ENCODE measurements at regions not wholly inside any gene's neighbourhood (a gene's known extent, or its start where the extent isn't known, plus 50 kb on each side); places are given as distances from the start of the nearest gene placed in this dataset.
A peak's percentile ranks its signal among the peaks of the same experiment; 100 is the strongest.

- Histone ChIP-seq H4K20me1 (replicated peaks; ENCODE audit: control insufficient read depth, insufficient read depth, low read length) (no peaks in the 10 kb centered on the region), H3K4me2 (ENCODE audit: insufficient read depth, low read length) (peak overlapping the region; percentile 46), H3K4me3 (no peak overlapping the region), H2AFZ (ENCODE audit: low read depth, low read length) (peak overlapping the region; percentile 84), H3K4me1 (replicated peaks in 1 of 2; ENCODE audit: control insufficient read depth in 2 of 2, insufficient read depth in 2 of 2, low read length in 2 of 2) (peaks cover 0 to 33% of the 10 kb centered on the region in 2 experiments; a peak in 4 of 5 replicates), H3K9ac (ENCODE audit: insufficient read depth in 1 of 2, low read depth in 2 of 2, low read length in 2 of 2) (peak overlapping the region in 1 of 2 experiments; percentile 17; a peak in 1 of 4 replicates), H3K79me2 (ENCODE audit: control insufficient read depth, insufficient read depth, low read length) (no peaks in the 10 kb centered on the region), H3K27me3 (ENCODE audit: control insufficient read depth in 2 of 2, insufficient read depth in 2 of 2, low read length in 2 of 2) (peaks cover 0 to 7% of the 10 kb centered on the region in 2 experiments; a peak in 1 of 5 replicates), H3K27ac (ENCODE audit: extremely low read depth, low read depth, low read length) (0 out of 3 replicates have a peak overlapping the region, but pooled peaks have one; percentile 17), H3K9me3 (replicated peaks; ENCODE audit: control insufficient read depth, insufficient read depth, low read depth, low read length) (no peaks in the 10 kb centered on the region), H3K9me1 (ENCODE audit: control insufficient read depth, insufficient read depth, low read length) (no peaks in the 10 kb centered on the region), H3K36me3 (ENCODE audit: control insufficient read depth, insufficient read depth, low read length) (no peaks in the 10 kb centered on the region)
- CTCF ChIA-PET (ENCODE audit: low intra/inter-chr PET ratio) = no interaction called here
- ATAC-seq (peak; percentile 71), DNase-seq (ENCODE audit: extremely low read depth in 1 of 4, low spot score in 3 of 4) (peak in 2 of 4 experiments; percentile 13 to 24), FAIRE-seq (peak; percentile 37)
- 16% methylated on average over 21 of the region's 21 CpGs for WGBS (ENCODE audit: insufficient coverage, low coverage, missing lambda C conversion rate)
- POLR2A ChIA-PET = interaction anchor here (0.6 to 1.5 kb wide), 3 partner anchors 29 to 42 kb away, joined by 3 read pairs; no protein-coding TSS in a partner anchor
- no TSS peak for BruUV-seq (replicated peaks)
- in situ Hi-C loops (cut with MboI) (no loop called here), intact Hi-C loops (cut with micrococcal nuclease) (no loop called here)
- TF ChIP-seq PHF20 (IDR thresholded peaks at IDR 0.05; ENCODE audit: partially characterized antibody) (no peak), HDAC6 (IDR thresholded peaks at IDR 0.05; ENCODE audit: low read depth, low read length) (no peak), LARP7 (IDR thresholded peaks at IDR 0.05) (no peak), NFE2 (IDR thresholded peaks at IDR 0.05; ENCODE audit: low read depth) (peak; percentile 76; the same call in 1 of the 2 replicates), ZNF561 (CRISPR knock-in tag; conservative IDR thresholded peaks at IDR 0.05) (no peak), MAFF (IDR thresholded peaks at IDR 0.05; ENCODE audit: low read length) (peak; percentile 46; the same call in 1 of the 2 replicates), NFYB (IDR thresholded peaks at IDR 0.05; ENCODE audit: extremely low read depth, insufficient read length) (no peak), HIVEP1 (CRISPR knock-in tag; IDR thresholded peaks at IDR 0.05) (no peak), ZNF431 (CRISPR knock-in tag; IDR thresholded peaks at IDR 0.05) (no peak), C11orf30 (IDR thresholded peaks at IDR 0.05; ENCODE audit: low read depth) (peak; percentile 81)
- TF ChIP-seq, protein P1, sequence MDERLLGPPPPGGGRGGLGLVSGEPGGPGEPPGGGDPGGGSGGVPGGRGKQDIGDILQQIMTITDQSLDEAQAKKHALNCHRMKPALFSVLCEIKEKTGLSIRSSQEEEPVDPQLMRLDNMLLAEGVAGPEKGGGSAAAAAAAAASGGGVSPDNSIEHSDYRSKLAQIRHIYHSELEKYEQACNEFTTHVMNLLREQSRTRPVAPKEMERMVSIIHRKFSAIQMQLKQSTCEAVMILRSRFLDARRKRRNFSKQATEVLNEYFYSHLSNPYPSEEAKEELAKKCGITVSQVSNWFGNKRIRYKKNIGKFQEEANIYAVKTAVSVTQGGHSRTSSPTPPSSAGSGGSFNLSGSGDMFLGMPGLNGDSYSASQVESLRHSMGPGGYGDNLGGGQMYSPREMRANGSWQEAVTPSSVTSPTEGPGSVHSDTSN (CRISPR knock-in tag; IDR thresholded peaks at IDR 0.05; ENCODE audit: low read depth) = no peak
- TF ChIP-seq, protein P1 (tag; conservative IDR thresholded peaks at IDR 0.05; ENCODE audit: low read depth) = 0 out of 2 replicates have a peak, but pooled peaks have one; percentile 24
- TF ChIP-seq, protein P2, sequence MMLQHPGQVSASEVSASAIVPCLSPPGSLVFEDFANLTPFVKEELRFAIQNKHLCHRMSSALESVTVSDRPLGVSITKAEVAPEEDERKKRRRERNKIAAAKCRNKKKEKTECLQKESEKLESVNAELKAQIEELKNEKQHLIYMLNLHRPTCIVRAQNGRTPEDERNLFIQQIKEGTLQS (IDR thresholded peaks at IDR 0.05) = peak; percentile 30; the same call in 1 of the 2 replicates
- TF ChIP-seq, protein P2 (CRISPR knock-in tag; conservative IDR thresholded peaks at IDR 0.05) = no peak
Measured at GRCh38 chr5:142507531-142508372, 178.1 kb downstream of the FGF1 start.

Measured in K562 (cell line).